ENCODE measurements at regions not wholly inside any gene's neighbourhood (a gene's known extent, or its start where the extent isn't known, plus 50 kb on each side); places are given as distances from the start of the nearest gene placed in this dataset.

GRCh38 chr5:158560170-158560569 is 539.5 kb downstream of the EBF1 start (continued):
- TF ChIP-seq ZNF280D (CRISPR knock-in tag; IDR thresholded peaks at IDR 0.05) (no peak), FOSL2 (CRISPR knock-in tag; IDR thresholded peaks at IDR 0.05) (peak; percentile 32; the same call in 1 of the 2 replicates), TBP (CRISPR knock-in tag; IDR thresholded peaks at IDR 0.05) (no peak), FOXA3 (CRISPR knock-in tag; IDR thresholded peaks at IDR 0.05) (peak; percentile 27; the same call in 1 of the 2 replicates), SOX6 (IDR thresholded peaks at IDR 0.05) (no peak), SOX6 (CRISPR knock-in tag; IDR thresholded peaks at IDR 0.05) (0 out of 2 replicates have a peak, but pooled peaks have one; percentile 17), GABPA (IDR thresholded peaks at IDR 0.05; ENCODE audit: low read depth, low read length) (no peak), GABPA (CRISPR knock-in tag; IDR thresholded peaks at IDR 0.05; ENCODE audit: low read depth) (no peak), CBFB (CRISPR knock-in tag; IDR thresholded peaks at IDR 0.05) (no peak), THAP11 (CRISPR knock-in tag; IDR thresholded peaks at IDR 0.05) (no peak), ATAD3A (CRISPR knock-in tag; IDR thresholded peaks at IDR 0.05) (no peak), ZNF788 (CRISPR knock-in tag; IDR thresholded peaks at IDR 0.05; ENCODE audit: borderline replicate concordance) (no peak), MXI1 (IDR thresholded peaks at IDR 0.05; ENCODE audit: borderline replicate concordance, low read depth, low read length) (no peak), ZNF34 (CRISPR knock-in tag; IDR thresholded peaks at IDR 0.05; ENCODE audit: borderline replicate concordance) (no peak), BHLHE40 (IDR thresholded peaks at IDR 0.05; ENCODE audit: low read length) (no peak), POLR2AphosphoS5 (IDR thresholded peaks at IDR 0.05; ENCODE audit: low read depth, low read length) (no peak), SP5 (CRISPR knock-in tag; IDR thresholded peaks at IDR 0.05; ENCODE audit: borderline replicate concordance, low read depth) (0 out of 2 replicates have a peak, but pooled peaks have one; percentile 11), BRCA1 (CRISPR knock-in tag; IDR thresholded peaks at IDR 0.05) (no peak), ZNF446 (CRISPR knock-in tag; IDR thresholded peaks at IDR 0.05) (no peak), TRIM22 (IDR thresholded peaks at IDR 0.05) (no peak), FIP1L1 (IDR thresholded peaks at IDR 0.05; ENCODE audit: borderline replicate concordance, insufficient read depth, low read depth, low read length) (no peak), SIX4 (CRISPR knock-in tag; IDR thresholded peaks at IDR 0.05) (no peak), ATF6 (CRISPR knock-in tag; conservative IDR thresholded peaks at IDR 0.05) (no peak)
- TF ChIP-seq, protein P1, sequence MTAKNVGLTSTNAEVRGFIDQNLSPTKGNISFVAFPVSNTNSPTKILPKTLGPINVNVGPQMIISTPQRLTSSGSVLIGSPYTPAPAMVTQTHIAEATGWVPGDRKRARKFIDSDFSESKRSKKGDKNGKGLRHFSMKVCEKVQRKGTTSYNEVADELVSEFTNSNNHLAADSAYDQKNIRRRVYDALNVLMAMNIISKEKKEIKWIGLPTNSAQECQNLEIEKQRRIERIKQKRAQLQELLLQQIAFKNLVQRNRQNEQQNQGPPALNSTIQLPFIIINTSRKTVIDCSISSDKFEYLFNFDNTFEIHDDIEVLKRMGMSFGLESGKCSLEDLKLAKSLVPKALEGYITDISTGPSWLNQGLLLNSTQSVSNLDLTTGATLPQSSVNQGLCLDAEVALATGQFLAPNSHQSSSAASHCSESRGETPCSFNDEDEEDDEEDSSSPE (CRISPR knock-in tag; IDR thresholded peaks at IDR 0.05) = no peak
- TF ChIP-seq, protein P2, sequence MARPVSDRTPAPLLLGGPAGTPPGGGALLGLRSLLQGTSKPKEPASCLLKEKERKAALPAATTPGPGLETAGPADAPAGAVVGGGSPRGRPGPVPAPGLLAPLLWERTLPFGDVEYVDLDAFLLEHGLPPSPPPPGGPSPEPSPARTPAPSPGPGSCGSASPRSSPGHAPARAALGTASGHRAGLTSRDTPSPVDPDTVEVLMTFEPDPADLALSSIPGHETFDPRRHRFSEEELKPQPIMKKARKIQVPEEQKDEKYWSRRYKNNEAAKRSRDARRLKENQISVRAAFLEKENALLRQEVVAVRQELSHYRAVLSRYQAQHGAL (CRISPR knock-in tag; IDR thresholded peaks at IDR 0.05; ENCODE audit: not compliant biosample characterization) = no peak
